ENCODE measurements at regions not wholly inside any gene's neighbourhood (a gene's known extent, or its start where the extent isn't known, plus 50 kb on each side); places are given as distances from the start of the nearest gene placed in this dataset.

DNA sequence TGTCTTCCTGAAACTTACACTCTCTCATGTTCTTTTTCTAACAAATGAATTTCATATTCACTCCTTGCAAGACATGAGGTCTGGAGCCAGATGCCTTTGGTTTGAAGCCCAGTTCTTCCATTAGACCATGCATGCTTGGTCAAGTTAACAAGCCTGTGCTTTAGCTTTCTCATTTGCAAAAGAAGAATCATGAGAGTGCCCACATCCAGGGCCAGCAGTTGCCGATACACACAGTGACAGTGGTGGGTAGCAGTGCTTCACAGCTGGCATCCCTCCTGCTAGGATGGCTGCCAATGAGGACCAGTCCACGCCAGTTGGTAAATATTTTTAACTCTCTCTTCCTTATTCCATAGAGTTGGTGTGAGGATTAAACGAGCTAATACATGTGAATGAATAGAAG, 163.1 kb downstream of the PHLDA1 start:
- TF ChIP-seq, protein P1, sequence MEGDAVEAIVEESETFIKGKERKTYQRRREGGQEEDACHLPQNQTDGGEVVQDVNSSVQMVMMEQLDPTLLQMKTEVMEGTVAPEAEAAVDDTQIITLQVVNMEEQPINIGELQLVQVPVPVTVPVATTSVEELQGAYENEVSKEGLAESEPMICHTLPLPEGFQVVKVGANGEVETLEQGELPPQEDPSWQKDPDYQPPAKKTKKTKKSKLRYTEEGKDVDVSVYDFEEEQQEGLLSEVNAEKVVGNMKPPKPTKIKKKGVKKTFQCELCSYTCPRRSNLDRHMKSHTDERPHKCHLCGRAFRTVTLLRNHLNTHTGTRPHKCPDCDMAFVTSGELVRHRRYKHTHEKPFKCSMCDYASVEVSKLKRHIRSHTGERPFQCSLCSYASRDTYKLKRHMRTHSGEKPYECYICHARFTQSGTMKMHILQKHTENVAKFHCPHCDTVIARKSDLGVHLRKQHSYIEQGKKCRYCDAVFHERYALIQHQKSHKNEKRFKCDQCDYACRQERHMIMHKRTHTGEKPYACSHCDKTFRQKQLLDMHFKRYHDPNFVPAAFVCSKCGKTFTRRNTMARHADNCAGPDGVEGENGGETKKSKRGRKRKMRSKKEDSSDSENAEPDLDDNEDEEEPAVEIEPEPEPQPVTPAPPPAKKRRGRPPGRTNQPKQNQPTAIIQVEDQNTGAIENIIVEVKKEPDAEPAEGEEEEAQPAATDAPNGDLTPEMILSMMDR (IDR thresholded peaks at IDR 0.05) = no peak
- no peak for TF ChIP-seq POLR2AphosphoS5 (IDR thresholded peaks at IDR 0.05; ENCODE audit: insufficient read depth in 1 of 2, low read depth in 1 of 2)
- TF ChIP-seq POLR2A (IDR thresholded peaks at IDR 0.05) = no peak

Measured in vagina (tissue), 2 donors.